Activated CD4-positive, alpha-beta T cell treated with anti-CD3 and anti-CD28 coated beads for 48 hours (primary cell): ENCODE measurements at regions not wholly inside any gene's neighbourhood (a gene's known extent, or its start where the extent isn't known, plus 50 kb on each side); places are given as distances from the start of the nearest gene placed in this dataset.
A peak's percentile ranks its signal among the peaks of the same experiment; 100 is the strongest.
"Not testable (repeated sequence)": the region's sequence is repeated elsewhere in the genome, so short reads cannot be mapped to it uniquely, and the experiment has no call there.

Source experiments
- DNase-seq: peaks from one replicate; pipeline ENCODE4 v3.0.0-alpha.2; 2020

DNA sequence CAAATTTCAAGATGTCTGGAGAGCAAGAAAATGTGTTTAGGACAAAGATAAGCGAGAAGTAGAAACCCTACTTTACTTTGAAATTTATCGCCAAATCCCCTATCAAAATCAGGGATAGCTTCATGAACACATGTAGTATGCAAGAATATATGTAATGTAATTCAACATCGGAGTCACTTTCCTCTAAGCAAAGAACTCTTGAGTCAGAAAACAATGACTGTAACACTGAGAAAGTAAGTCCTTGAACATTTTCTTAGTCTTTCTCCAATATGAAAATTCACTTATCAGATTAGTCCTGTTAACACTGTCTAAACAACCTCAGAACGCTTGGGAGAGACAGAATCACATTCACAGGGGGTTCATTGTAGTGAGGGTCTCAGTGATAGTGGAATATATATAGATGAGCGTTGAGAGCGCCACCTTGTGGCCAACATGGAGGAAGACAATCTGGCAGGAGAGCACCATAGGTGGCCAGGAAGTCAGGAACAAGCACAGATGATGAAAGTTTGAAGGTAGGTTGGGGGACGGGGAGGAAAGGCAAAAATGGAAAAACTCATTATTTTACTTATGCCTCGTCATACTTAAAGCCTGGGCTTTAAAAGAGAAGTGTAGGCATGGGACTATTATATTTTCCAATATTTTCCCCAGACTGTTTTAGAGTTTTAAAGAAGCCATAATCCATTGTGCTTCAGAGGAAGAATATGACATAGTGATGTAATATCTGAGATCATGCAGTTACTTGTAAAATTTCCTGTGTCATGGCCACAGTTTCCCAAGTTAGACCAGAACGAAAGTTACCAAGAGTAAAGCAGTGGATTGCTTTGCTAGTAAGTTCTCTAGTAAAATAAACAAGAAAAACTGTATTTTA, 115.5 kb upstream of the GNAI1 start:
- peak; percentile 39 for DNase-seq

GRCh38 chr7:80017101-80017698, 117.4 kb upstream of the GNAI1 start:
- DNase-seq, result no peak

DNA sequence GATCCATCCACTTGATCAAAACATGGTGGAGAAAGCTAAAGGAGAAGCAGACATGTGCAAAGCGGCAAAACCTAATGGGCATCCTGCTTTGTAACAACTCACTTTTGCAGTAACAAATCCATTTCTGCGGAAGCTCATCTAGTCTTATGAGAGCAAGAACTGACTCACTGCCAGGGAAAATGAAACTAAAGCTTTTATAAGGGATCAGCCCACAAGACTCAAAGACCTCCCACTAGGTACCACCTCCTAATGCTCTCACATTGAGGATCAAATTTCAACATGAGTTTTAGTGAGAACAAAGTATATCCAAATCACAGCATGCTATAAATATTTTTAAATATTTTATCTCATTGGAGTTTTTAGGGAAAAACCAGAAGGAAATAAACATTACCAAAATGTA, 120.1 kb upstream of the GNAI1 start:
- DNase-seq, result no peak

DNA sequence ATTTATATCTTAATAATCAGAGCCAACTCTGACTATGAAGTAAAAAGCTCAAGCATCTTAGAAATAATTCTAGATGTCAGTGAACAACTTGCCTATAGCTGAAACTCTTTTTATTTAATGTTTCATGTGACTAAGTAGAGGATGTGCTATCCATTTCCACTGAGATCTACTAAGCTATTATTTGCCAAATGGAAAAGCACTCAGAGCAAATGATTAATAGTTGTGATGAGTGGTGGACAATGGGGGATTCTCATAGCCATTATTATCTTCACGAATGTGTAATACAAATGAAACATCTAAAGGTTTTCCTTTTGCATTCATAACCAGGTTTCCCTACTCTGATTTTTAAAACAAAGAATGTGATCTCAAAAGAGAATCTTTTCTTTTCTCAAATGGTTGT, 126.6 kb upstream of the GNAI1 start:
- DNase-seq, result no peak

GRCh38 chr7:80002865-80003264, 131.8 kb upstream of the GNAI1 start:
- no peak for DNase-seq

DNA sequence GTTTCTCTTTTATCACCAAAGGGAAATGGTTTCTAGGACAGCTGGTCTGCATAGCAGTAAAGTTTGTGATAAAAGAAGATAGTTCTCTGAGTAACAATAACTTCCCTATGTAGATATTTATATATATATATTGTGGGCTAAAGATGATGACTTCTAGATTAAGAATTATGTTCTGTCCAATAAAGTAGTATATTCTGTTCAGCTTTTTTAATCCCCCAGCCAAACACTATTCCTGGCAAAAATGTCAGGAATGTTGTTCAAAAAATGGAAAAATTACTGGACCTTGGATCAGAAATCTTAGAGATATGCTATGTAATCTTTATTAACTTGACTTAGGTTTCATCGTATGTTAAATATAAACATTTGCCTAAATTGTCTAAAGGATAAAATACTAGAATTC, 136.3 kb upstream of the GNAI1 start:
- DNase-seq, result no peak

- no peak for DNase-seq
Measured at GRCh38 chr7:79997345-79997744, 137.3 kb upstream of the GNAI1 start.

GRCh38 chr7:79995741-79996140, 138.9 kb upstream of the GNAI1 start:
- not testable (repeated sequence) for DNase-seq

DNA sequence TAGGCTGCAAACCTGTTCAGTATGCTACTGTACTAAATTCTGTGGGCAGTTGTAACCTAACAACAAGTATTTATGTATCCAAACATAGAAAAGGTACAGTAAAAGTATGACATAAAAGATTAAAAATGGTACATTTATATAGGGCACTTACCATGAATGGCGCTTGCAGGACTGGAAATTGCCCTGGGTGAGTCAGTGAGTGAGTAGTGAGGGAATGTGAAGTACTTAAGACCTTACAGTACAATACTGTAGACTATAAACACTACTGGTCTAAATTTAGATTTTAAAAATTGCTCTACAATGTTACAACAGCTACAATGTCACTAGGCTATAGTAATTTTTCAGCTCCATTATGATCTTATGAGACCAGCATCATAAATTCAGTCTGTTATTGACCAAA, 146.0 kb upstream of the GNAI1 start:
- DNase-seq, result no peak

- no peak for DNase-seq
Measured at GRCh38 chr7:79984210-79984609, 150.4 kb upstream of the GNAI1 start.

DNA sequence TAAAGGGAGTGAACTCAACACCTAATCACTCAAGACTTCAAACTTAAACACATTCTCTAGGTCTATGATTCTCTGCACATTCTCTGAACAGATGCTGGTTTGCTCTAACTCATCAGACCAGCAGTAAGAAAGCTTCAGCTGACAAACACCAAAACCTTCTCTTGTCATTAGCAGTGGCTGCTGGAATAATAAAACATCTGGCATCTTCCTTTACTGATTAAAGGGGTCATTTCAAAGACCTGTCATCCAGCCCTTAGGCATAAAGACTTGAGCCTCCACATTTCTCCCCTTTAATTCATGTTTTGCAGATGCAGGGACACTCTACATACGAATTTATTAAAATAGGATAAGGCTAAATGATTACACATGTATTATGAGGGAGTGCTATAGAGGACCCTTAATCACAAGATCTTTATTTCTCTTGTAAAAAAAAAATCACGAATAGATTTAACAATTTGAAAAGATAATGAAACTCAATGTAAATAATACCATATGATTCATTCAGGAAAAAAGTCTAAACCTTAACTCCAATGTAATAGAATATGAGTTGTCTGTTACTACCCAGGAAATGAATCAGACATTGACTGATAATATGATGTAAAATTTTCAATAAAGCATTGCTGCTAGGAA, 152.4 kb upstream of the GNAI1 start:
- no peak for DNase-seq

DNA sequence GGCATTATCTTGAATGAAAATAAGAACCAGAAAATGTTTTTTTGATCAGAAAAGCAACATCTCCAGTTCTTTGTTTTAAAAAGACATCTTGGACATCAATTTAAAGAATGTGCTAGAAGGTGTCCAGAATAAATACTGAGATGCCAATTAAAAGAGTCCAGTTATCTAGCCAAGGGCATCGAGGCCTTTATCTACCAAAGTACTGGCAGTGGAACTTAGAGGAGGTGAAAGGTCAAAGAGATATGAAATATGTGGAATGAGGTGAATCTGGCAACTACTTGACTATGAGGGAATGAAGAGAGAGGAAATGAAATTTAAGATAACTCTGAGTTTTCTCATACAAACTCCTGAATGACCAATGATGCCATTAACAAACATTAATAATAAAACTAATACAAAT, 154.3 kb upstream of the GNAI1 start:
- DNase-seq, result no peak

DNA sequence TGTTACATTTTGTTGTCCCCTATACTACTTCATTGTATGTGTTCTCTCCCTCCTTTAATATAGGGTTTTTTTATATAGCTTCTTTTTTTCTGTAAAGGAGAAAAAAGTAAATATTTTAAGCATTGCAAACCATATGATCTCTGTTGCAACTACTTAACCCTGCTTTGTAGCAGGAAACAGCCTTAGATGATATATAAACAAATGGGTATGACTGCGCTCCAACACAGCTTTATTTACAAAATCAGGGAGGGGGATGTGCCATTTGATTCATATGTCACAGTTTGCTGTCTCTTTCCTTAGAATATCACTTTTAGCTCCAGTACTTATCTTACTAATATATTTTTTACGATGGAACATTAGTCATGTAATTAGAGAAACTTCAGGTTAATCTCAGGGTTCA, 155.2 kb upstream of the GNAI1 start:
- DNase-seq, result no peak

GRCh38 chr7:79977481-79977880, 157.2 kb upstream of the GNAI1 start:
- no peak for DNase-seq

GRCh38 chr7:79976711-79977020, 158.0 kb upstream of the GNAI1 start:
- not testable (repeated sequence) for DNase-seq

GRCh38 chr7:79975986-79976710, 158.5 kb upstream of the GNAI1 start:
- DNase-seq, result not testable (repeated sequence)

- no peak for DNase-seq
Measured at GRCh38 chr7:79973455-79973854, 161.2 kb upstream of the GNAI1 start.

GRCh38 chr7:79971058-79971457, 163.6 kb upstream of the GNAI1 start:
- no peak for DNase-seq

DNA sequence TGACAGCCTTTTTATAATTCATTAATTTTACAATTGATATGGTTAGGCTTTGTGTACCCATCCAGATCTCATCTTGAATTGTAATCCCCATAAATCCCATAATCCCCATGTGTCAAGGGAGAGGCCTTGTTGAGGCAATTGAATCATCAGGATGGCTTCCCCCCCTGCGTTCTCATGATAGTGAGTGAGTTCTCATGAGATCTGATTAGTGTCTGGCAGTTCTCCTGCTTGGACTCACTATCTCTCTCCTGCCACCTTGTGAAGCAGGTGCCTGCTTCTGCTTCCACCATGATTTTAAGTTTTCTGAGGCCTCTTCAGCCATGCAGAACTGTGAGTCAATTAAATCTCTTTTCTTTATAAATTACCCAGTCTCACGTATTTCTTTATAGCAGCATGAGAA, 165.7 kb upstream of the GNAI1 start:
- DNase-seq, result no peak

DNA sequence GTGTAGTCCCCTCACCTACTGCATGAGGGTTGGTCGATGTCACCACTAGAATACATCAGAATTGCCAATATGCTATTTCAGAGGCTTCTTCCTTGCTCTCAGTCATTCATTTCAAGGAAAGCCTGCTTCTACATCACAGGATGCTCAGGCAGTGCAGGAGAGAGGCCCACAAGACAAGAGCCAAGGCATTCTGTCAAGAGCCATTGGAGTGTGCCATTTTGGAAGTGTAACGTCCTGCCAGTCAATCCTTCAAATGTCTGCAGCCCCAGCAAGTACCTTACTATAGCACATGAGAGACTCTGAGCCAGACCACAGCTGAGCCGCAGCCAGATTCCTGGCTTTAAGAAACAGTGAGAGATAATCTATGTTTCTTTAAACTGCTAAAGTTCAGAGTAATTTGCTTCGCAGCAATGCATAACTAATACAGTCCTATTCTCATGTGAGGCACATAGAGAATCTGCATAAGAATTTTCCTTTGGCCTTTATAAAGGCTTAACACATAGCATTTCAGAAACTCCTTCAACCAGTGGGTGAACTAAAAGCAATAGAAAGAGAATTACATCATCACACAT, 166.5 kb upstream of the GNAI1 start:
- no peak for DNase-seq

DNA sequence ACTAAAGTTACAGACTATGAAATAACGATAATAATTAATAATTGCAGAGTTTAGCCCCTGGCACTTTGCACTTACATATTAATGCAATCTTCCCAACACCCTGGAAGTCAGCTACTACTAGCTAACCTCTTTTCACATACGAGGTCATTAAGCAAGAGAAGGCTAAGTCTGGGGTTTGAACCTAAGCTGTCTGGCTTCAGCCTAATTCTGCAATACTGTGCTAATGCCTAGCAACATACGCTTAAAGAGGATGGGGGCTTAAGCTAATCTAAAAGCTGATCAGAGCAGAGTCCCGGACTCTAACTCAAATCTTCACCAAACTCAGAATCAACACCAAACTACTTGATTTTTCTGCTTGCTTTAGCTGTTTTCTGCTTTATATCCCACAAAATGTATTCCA, 168.7 kb upstream of the GNAI1 start:
- DNase-seq, result no peak

DNA sequence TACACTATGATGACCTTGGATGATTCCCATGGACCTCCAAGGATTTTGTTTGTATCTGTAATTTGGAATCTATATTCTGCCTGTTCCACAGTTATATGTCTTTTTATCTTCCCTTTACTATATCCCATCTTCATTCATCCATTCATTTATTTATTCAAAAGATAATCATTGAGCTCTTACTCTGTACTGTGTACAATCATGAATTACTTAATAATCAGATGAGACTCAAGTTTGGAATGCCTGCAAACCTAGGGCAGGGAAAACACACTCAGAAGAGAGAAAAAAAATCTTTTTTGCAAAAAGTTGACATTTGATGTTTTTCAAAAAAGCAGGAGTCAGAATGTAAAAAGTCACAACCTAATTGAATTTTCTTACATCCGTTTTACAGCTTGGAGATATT, 170.2 kb upstream of the GNAI1 start:
- DNase-seq, result no peak

DNA sequence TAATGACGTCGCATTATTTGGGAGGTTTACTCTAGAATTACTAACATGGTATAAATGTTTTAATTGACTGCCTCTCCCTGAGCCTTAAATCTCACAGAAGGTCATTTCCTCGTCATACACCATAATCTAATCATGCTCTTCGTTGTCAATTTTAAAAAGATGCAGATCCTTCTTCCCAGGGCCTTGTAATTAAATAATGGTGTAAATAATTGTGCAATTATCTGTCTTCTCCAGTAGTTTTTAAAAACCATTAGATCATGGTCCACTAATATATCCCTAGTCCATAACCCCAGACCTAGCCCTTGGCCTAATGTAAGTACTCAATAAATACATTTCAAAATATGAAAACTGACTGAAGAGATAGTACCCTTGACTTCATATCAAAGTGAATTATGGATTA, 181.5 kb upstream of the GNAI1 start:
- DNase-seq, result no peak
